ENCODE measurements at regions not wholly inside any gene's neighbourhood (a gene's known extent, or its start where the extent isn't known, plus 50 kb on each side); places are given as distances from the start of the nearest gene placed in this dataset.

DNA sequence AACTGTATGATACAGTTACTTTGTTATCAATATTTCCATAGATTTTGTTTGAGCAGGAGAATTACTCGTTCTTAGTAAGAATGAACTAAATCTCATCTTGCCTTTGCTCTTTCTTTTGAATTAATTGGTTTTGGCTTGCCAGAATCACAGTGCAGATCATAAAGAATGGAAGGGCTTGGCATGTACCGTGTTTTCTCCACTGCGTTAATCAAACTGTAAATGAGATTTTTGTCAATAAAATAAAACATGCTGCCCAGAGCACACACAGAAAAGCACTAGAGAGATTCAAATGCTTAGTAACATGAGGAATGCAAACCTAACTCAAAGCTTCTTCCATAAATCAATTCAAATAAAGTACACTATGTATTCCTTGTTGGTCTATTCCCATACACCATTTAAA is 229.6 kb upstream of the CDH2 start:
- no peak for TF ChIP-seq RAD21 (IDR thresholded peaks at IDR 0.05; ENCODE audit: insufficient read depth, low read depth, low read length)
- no peak for TF ChIP-seq MXI1 (IDR thresholded peaks at IDR 0.05; ENCODE audit: low read depth, low read length)
- TF ChIP-seq POLR2A (IDR thresholded peaks at IDR 0.05; ENCODE audit: low read depth, low read length) = no peak
